HepG2 (cell line): ENCODE measurements at regions not wholly inside any gene's neighbourhood (a gene's known extent, or its start where the extent isn't known, plus 50 kb on each side); places are given as distances from the start of the nearest gene placed in this dataset.

Source experiments
- ATAC-seq: fragments of 200-7000 bp; cut with Tn5 transposase; 3 replicates; pipeline ENCODE4 v1.9.1; 2020; ENCODE audit warnings: mild to moderate bottlenecking, moderate library complexity
- BruUV-seq: library from RNA; stranded (reverse); fragments of 400-500 nt; replicated peaks from 2 replicates; lab custom pipeline; 2021; lab: Mats Ljungman, UMichigan
- CTCF ChIA-PET: fragments of 300-600 bp; formaldehyde crosslinking; extraction: SDS; loops from one replicate; lab custom pipeline; 2021; ENCODE audit warnings: low total read pairs, inconsistent platforms, low intra/inter-chr PET ratio; lab: Yijun Ruan, JAX
- POLR2A ChIA-PET: fragments of 350-600 bp; sonication (Branson Sonifier 250); formaldehyde crosslinking; loops from one replicate; lab custom pipeline; 2020; ENCODE audit warnings: antibody characterized with exemption, inconsistent platforms; lab: Yijun Ruan, JAX
- DNase-seq: peaks from one replicate; pipeline ENCODE4 v3.0.0-alpha.2; 2015; ENCODE audit warnings: low spot score
- FAIRE-seq: peaks from 3 replicates; lab custom pipeline; 2011; peaks lifted over from hg19 to GRCh38; lab: Jason Lieb, UNC
- H2AFZ ChIP-seq: one replicate; pipeline ENCODE4 v1.6.1; 2011; ENCODE audit warnings: low read length, inconsistent platforms
- H3K27ac ChIP-seq: fragments of 300-600 bp; 3 replicates; pipeline ENCODE4 v1.8.0; 2011; ENCODE audit warnings: mixed run types, mild to moderate bottlenecking, mixed read lengths, low read length, inconsistent platforms; ENCODE audit not compliant: insufficient read depth; ENCODE audit errors: extremely low read length
- H3K27me3 ChIP-seq, 2 experiments: fragments of 200-600 bp in 1 of 2; 2 replicates in 1 of 2; 3 replicates in 1 of 2; pipeline versions ENCODE4 v1.6.0 to v1.8.0; 2011; ENCODE audit warnings: low read length in 2 of 2, mild to moderate bottlenecking in 2 of 2, moderate library complexity in 2 of 2, inconsistent platforms in 1 of 2; ENCODE audit not compliant: insufficient read depth in 2 of 2, control insufficient read depth in 1 of 2
- H3K36me3 ChIP-seq, 2 experiments: fragments of 200-600 bp in 1 of 2; replicated peaks in 1 of 2; 2 replicates in 1 of 2; 3 replicates in 1 of 2; pipeline versions ENCODE4 v1.5.1 to v1.8.0; 2011; ENCODE audit warnings: low read length in 2 of 2, inconsistent platforms in 1 of 2; ENCODE audit not compliant: insufficient read depth in 2 of 2, control insufficient read depth in 1 of 2
- H3K4me1 ChIP-seq: 2 replicates; pipeline ENCODE4 v1.5.1; 2012; ENCODE audit warnings: low read length, inconsistent platforms; ENCODE audit not compliant: insufficient read depth
- H3K4me2 ChIP-seq: 2 replicates; pipeline ENCODE4 v1.6.0; 2011; ENCODE audit warnings: low read depth, low read length, inconsistent platforms
- H3K4me3 ChIP-seq, 3 experiments: fragments of 200-600 bp in 1 of 3; sonication (generic), shearing (Covaris generic) in 1 of 3; replicated peaks in 1 of 3; 2 replicates each; pipeline ENCODE4 v1.5.1; 2011 to 2016; ENCODE audit warnings: low read length in 3 of 3, inconsistent platforms in 2 of 3, low read depth in 2 of 3, mild to moderate bottlenecking in 2 of 3, control low read depth in 1 of 3, mixed read lengths in 1 of 3; ENCODE audit not compliant: insufficient read depth in 1 of 3
- H3K79me2 ChIP-seq: one replicate; pipeline ENCODE4 v1.6.1; 2011; ENCODE audit warnings: low read length, inconsistent platforms; ENCODE audit not compliant: insufficient read depth
- H3K9ac ChIP-seq: 2 replicates; pipeline ENCODE4 v1.6.0; 2011; ENCODE audit warnings: mild to moderate bottlenecking, low read depth, low read length, inconsistent platforms; ENCODE audit not compliant: insufficient read depth
- H3K9me3 ChIP-seq: 2 replicates; pipeline ENCODE4 v1.5.1; 2012; ENCODE audit warnings: mild to moderate bottlenecking, low read length
- H4K20me1 ChIP-seq: 2 replicates; pipeline ENCODE4 v1.6.0; 2011; ENCODE audit warnings: inconsistent platforms, mild to moderate bottlenecking, low read length, moderate library complexity; ENCODE audit not compliant: insufficient read depth
- ATF1 ChIP-seq: IDR thresholded peaks from 2 replicates; pipeline ENCODE4 v1.6.1; 2016; ENCODE audit warnings: mild to moderate bottlenecking, control low read depth
- BHLHE40 ChIP-seq: IDR thresholded peaks from 2 replicates; pipeline ENCODE4 v1.6.1; 2011; ENCODE audit warnings: low read length, improper control_type of control experiment
- CC2D1A ChIP-seq: sonication (generic); formaldehyde crosslinking; IDR thresholded peaks from 2 replicates; pipeline ENCODE4 v1.8.1; 2023; ENCODE audit warnings: mild to moderate bottlenecking, missing genetic modification reagents
- DNMT3B ChIP-seq: conservative IDR thresholded peaks from 2 replicates; pipeline ENCODE4 v1.6.1; 2016; ENCODE audit warnings: missing biosample characterization, control low read depth
- EHMT2 ChIP-seq: fragments of 200-600 bp; sonication (generic); IDR thresholded peaks from 2 replicates; pipeline ENCODE4 v1.7.0; 2017; ENCODE audit warnings: antibody characterized with exemption, low read depth, low read length, borderline replicate concordance
- KLF6 ChIP-seq: IDR thresholded peaks from 2 replicates; pipeline ENCODE4 v1.8.0; 2016; ENCODE audit warnings: missing biosample characterization, missing genetic modification reagents
- MED13 ChIP-seq: sonication (generic); formaldehyde crosslinking; IDR thresholded peaks from 2 replicates; pipeline ENCODE4 v1.5.0; 2020; ENCODE audit warnings: missing genetic modification reagents
- SIN3A ChIP-seq: IDR thresholded peaks from 2 replicates; pipeline ENCODE4 v1.6.1; 2011; ENCODE audit warnings: low read depth, mild to moderate bottlenecking, control low read depth, low read length, borderline replicate concordance
- SOX6 ChIP-seq, 2 experiments: fragments of 450-650 bp in 1 of 2; sonication (generic) in 1 of 2; formaldehyde crosslinking in 1 of 2; IDR thresholded peaks; 2 replicates each; pipeline versions ENCODE4 v1.4.0 to v1.6.1; 2017 to 2020; ENCODE audit warnings: antibody characterized with exemption in 1 of 2, mild to moderate bottlenecking in 1 of 2, missing genetic modification reagents in 1 of 2
- ZFY ChIP-seq: sonication (generic); formaldehyde crosslinking; IDR thresholded peaks from 2 replicates; pipeline ENCODE4 v1.4.0; 2020; ENCODE audit warnings: missing genetic modification reagents
- ZNF263 ChIP-seq: sonication (generic); formaldehyde crosslinking; IDR thresholded peaks from 2 replicates; pipeline ENCODE4 v1.4.0; 2020; ENCODE audit warnings: missing genetic modification reagents
- ZNF264 ChIP-seq: sonication (generic); formaldehyde crosslinking; IDR thresholded peaks from 2 replicates; pipeline ENCODE4 v1.4.0; 2020; ENCODE audit warnings: missing genetic modification reagents
- ZNF3 ChIP-seq: IDR thresholded peaks from 2 replicates; pipeline ENCODE4 v1.7.0; 2017; ENCODE audit warnings: inconsistent platforms
- ZNF30 ChIP-seq: sonication (generic); formaldehyde crosslinking; IDR thresholded peaks from 2 replicates; pipeline ENCODE4 v1.5.0; 2020; ENCODE audit warnings: mild to moderate bottlenecking, missing genetic modification reagents
- ZNF749 ChIP-seq: sonication (generic); formaldehyde crosslinking; IDR thresholded peaks from 2 replicates; pipeline ENCODE4 v1.8.0; 2022; ENCODE audit warnings: mild to moderate bottlenecking, missing genetic modification reagents, moderate library complexity, borderline replicate concordance
- WGBS: methylation state at CpG from one replicate; pipeline ENCODE4 v1.1.6; 2017; ENCODE audit warnings: low lambda C conversion rate; 5-methylcytosine and 5-hydroxymethylcytosine counted together
- in situ Hi-C: cut with HindIII; loops from 2 replicates; pipeline ENCODE4 v1.10.0; 2017; ENCODE audit warnings: low pct_unique_long_range_greater_than_20kb; ENCODE audit not compliant: extremely low pct_ligation_motif_present
- intact Hi-C: fragments of 100-400 bp; cut with micrococcal nuclease; formaldehyde crosslinking; loops from one replicate; pipeline ENCODE4 v1.10.0; 2022; ENCODE audit not compliant: unreplicated experiment
- TF ChIP-seq, protein P1 (sequence below): sonication (generic); formaldehyde crosslinking; IDR thresholded peaks from 2 replicates; pipeline ENCODE4 v1.5.0; 2020; ENCODE audit warnings: mild to moderate bottlenecking, low read depth, missing genetic modification reagents, borderline replicate concordance
- TF ChIP-seq, protein P2 (sequence below): sonication (generic); formaldehyde crosslinking; IDR thresholded peaks from 2 replicates; pipeline ENCODE4 v1.4.0; 2020; ENCODE audit warnings: missing genetic modification reagents, low read depth, mild to moderate bottlenecking, borderline replicate concordance
- TF ChIP-seq, protein P3 (sequence below): sonication (generic); formaldehyde crosslinking; IDR thresholded peaks from 2 replicates; pipeline ENCODE4 v1.8.1; 2022; ENCODE audit warnings: mild to moderate bottlenecking, missing genetic modification reagents

DNA sequence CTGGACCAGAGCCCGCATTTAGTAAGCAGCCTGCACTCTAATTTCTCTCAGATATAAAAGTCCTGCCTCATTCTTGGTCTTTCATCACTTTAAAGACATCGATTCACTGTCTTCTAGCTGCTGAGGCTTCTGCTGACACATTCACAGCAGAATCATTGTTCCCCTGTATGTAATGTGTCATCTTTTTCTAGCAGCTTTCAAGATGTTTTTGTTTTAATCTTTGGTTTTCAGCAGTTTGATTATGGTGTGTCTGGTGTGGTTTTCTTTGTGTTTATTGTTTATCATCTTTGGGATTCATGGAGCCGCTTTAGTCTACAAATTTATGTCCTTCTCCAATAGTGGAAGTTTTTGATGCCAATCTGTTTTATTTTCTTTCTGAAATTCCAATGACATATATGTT, 157.3 kb upstream of the STMND1 start:
- Histone ChIP-seq H3K4me1 (no peaks in the 10 kb centered on the region), H3K4me3 (no peak overlapping the region), H3K4me2 (no peak overlapping the region), H3K27me3 (peaks cover 0 to 14% of the 10 kb centered on the region in 2 experiments; a peak in 1 of 5 replicates), H3K9ac (no peak overlapping the region), H3K79me2 (no peaks in the 10 kb centered on the region), H4K20me1 (no peaks in the 10 kb centered on the region), H2AFZ (no peak overlapping the region), H3K9me3 (no peaks in the 10 kb centered on the region), H3K36me3 (no peaks in the 10 kb centered on the region), H3K27ac (no peak overlapping the region)
- TF ChIP-seq, protein P1, sequence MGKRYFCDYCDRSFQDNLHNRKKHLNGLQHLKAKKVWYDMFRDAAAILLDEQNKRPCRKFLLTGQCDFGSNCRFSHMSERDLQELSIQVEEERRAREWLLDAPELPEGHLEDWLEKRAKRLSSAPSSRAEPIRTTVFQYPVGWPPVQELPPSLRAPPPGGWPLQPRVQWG (CRISPR knock-in tag), result no peak
- WGBS, result 29% methylated on average over 3 of the region's 3 CpGs
- ChIA-PET POLR2A (interaction anchor here (0.6 kb wide), 1 partner anchor 19 kb away, joined by 4 read pairs; no protein-coding TSS in a partner anchor), CTCF (no interaction called here)
- intact Hi-C loops (no loop called here), in situ Hi-C loops (no loop called here)
- DNase-seq, result no peak
- no peak for FAIRE-seq
- no TSS peak for BruUV-seq
- ATAC-seq, result no peak

DNA sequence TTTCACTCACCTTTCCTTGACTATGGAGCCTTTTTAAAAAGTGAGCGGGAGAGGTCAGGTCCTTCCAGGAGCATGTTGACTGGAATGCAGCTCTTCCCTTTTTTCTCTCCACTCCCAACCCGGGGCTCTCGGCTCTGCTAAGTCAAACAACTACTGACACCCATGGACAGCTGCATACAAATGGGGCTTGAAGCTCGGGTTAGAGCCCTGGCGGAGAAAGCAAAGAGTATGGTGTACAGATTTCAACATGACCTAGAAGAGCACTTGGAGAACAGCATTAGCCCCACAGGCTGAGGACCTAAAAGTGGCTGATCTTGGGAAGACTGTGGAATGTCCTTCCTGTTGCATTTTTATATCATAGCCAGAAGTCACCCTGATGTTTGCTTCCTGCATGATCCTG, 162.0 kb upstream of the STMND1 start:
- Histone ChIP-seq H3K4me3 (no peak overlapping the region), H3K27me3 (peaks cover 0 to 14% of the 10 kb centered on the region in 2 experiments; a peak in 2 of 5 replicates), H3K27ac (no peak overlapping the region), H3K4me2 (no peak overlapping the region), H2AFZ (no peak overlapping the region), H3K9ac (no peak overlapping the region), H4K20me1 (no peaks in the 10 kb centered on the region), H3K4me1 (no peaks in the 10 kb centered on the region), H3K9me3 (no peaks in the 10 kb centered on the region), H3K79me2 (no peaks in the 10 kb centered on the region), H3K36me3 (no peaks in the 10 kb centered on the region)
- DNase-seq (no peak), ATAC-seq (no peak), FAIRE-seq (no peak)
- intact Hi-C loops, result no loop called here
- ChIA-PET CTCF (no interaction called here), POLR2A (no interaction called here)
- in situ Hi-C loops, result no loop called here
- 19% methylated on average over 5 of the region's 5 CpGs for WGBS
- no TSS peak for BruUV-seq
- TF ChIP-seq, protein P2, sequence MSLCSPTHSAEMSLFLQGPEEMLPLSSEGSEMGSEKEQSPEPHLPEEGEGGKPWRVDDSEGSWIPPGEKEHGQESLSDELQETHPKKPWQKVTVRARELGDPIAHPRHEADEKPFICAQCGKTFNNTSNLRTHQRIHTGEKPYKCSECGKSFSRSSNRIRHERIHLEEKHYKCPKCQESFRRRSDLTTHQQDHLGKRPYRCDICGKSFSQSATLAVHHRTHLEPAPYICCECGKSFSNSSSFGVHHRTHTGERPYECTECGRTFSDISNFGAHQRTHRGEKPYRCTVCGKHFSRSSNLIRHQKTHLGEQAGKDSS (CRISPR knock-in tag), result no peak
- no peak for TF ChIP-seq ZNF264 (CRISPR knock-in tag)
- no peak for TF ChIP-seq CC2D1A (CRISPR knock-in tag)
- TF ChIP-seq DNMT3B (CRISPR knock-in tag), result no peak
- TF ChIP-seq, protein P3, sequence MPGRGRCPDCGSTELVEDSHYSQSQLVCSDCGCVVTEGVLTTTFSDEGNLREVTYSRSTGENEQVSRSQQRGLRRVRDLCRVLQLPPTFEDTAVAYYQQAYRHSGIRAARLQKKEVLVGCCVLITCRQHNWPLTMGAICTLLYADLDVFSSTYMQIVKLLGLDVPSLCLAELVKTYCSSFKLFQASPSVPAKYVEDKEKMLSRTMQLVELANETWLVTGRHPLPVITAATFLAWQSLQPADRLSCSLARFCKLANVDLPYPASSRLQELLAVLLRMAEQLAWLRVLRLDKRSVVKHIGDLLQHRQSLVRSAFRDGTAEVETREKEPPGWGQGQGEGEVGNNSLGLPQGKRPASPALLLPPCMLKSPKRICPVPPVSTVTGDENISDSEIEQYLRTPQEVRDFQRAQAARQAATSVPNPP, result no peak
- TF ChIP-seq SIN3A, result no peak
- no peak for TF ChIP-seq ZFY (CRISPR knock-in tag)
- no peak for TF ChIP-seq ZNF3 (CRISPR knock-in tag)
- no peak for TF ChIP-seq ZNF263
- TF ChIP-seq ZNF749 (CRISPR knock-in tag), result no peak
- TF ChIP-seq BHLHE40, result no peak
- no peak for TF ChIP-seq ATF1 (CRISPR knock-in tag)
- no peak for TF ChIP-seq ZNF30 (CRISPR knock-in tag)
- TF ChIP-seq SOX6 (IDR thresholded peaks at IDR 0.05), result no peak
- TF ChIP-seq SOX6 (CRISPR knock-in tag; IDR thresholded peaks at IDR 0.05), result no peak
- TF ChIP-seq KLF6, result no peak
- no peak for TF ChIP-seq MED13
- no peak for TF ChIP-seq EHMT2
